HFFc6 (cell line): ENCODE measurements at regions not wholly inside any gene's neighbourhood (a gene's known extent, or its start where the extent isn't known, plus 50 kb on each side); places are given as distances from the start of the nearest gene placed in this dataset.

Source experiments
- DNase-seq: peaks from one replicate; pipeline ENCODE4 v3.0.0-alpha.2; 2018
- H3K27ac Mint-ChIP-seq: 2 replicates; pipeline ENCODE4 v1.8.0; 2020; ENCODE audit warnings: mild to moderate bottlenecking, mixed read lengths
- H3K27me3 Mint-ChIP-seq: 2 replicates; pipeline ENCODE4 v1.8.0; 2021; ENCODE audit warnings: mild to moderate bottlenecking, moderate library complexity, mixed read lengths; ENCODE audit not compliant: insufficient read depth
- H3K36me3 Mint-ChIP-seq: 2 replicates; pipeline ENCODE4 v1.8.0; 2021; ENCODE audit warnings: low read depth, mixed read lengths
- H3K4me1 Mint-ChIP-seq: 2 replicates; pipeline ENCODE4 v1.8.0; 2020; ENCODE audit warnings: low read depth, mixed read lengths
- H3K4me3 Mint-ChIP-seq: 2 replicates; pipeline ENCODE4 v1.8.0; 2020; ENCODE audit warnings: mild to moderate bottlenecking, moderate library complexity, mixed read lengths
- H3K9me3 Mint-ChIP-seq: 2 replicates; pipeline ENCODE4 v1.8.0; 2020; ENCODE audit warnings: mild to moderate bottlenecking, mixed read lengths
- TF ChIP-seq, protein P1 (sequence below): fragments of 200-600 bp; sonication (generic); IDR thresholded peaks from 2 replicates; pipeline ENCODE4 v1.5.0; 2021; ENCODE audit warnings: antibody characterized with exemption, mild to moderate bottlenecking

DNA sequence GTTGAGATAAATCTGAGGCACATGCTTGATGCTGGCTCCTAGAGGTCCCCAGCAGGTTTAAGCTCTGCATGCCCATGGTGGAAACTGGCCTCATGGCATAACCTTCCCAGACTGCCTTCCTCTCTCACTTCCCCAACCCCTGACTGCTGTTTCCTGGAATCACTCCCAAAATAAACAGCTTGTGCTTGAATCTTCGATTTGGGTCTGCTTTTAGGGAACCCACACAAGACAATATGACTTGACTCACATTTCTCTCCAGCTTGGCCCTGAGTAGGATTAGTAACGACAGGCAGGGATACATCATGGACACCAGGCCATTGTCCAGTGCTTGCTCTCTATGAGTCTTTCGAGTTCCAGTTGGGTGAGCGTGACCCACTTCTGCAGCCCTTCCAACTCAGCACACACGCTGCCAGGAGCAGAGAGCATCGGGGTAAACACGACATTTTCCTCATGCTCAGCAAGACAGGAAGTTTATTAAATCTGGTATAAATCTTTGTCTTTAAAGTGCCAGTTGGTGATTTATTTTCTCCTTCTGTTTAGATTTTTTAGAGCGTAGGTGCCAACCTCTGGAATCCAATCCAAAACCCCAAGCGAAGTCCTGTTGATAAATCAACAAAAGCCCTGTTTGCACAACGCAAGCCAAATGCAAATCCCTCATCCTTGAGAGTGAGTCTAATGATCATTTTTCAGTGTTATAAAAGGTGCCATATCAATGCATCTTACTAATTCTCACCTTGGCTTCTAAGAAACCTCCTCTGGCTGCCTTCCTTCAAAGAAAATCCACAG lies 135.0 kb downstream of the FOXA2 start:
- no peak for DNase-seq
- H3K27ac Mint-ChIP-seq: no peak overlapping the region
- H3K27me3 Mint-ChIP-seq: no peaks in the 10 kb centered on the region
- TF ChIP-seq, protein P1, sequence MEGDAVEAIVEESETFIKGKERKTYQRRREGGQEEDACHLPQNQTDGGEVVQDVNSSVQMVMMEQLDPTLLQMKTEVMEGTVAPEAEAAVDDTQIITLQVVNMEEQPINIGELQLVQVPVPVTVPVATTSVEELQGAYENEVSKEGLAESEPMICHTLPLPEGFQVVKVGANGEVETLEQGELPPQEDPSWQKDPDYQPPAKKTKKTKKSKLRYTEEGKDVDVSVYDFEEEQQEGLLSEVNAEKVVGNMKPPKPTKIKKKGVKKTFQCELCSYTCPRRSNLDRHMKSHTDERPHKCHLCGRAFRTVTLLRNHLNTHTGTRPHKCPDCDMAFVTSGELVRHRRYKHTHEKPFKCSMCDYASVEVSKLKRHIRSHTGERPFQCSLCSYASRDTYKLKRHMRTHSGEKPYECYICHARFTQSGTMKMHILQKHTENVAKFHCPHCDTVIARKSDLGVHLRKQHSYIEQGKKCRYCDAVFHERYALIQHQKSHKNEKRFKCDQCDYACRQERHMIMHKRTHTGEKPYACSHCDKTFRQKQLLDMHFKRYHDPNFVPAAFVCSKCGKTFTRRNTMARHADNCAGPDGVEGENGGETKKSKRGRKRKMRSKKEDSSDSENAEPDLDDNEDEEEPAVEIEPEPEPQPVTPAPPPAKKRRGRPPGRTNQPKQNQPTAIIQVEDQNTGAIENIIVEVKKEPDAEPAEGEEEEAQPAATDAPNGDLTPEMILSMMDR: no peak
- H3K36me3 Mint-ChIP-seq: peaks cover 6% of the 10 kb centered on the region; the same call in 1 of the 2 replicates
- H3K4me1 Mint-ChIP-seq: no peaks in the 10 kb centered on the region
- H3K4me3 Mint-ChIP-seq: no peak overlapping the region
- peaks cover 34% of the 10 kb centered on the region for H3K9me3 Mint-ChIP-seq

DNA sequence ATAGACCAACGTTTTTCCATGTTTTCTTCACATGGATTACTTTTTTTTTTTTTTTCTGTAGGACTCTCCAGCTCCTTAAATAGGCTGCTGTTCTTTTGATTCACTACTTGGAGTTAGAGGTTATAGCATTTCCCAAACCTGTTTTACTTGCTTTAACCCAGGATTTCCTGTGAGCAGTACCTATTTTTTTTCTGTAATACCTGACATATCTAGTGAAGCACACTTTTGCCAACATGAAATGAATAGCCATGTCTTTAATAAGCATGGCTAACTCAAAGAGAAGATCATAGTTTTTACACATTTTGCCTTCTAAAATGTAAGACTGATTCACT lies 137.0 kb downstream of the FOXA2 start:
- no peak overlapping the region for H3K4me3 Mint-ChIP-seq
- no peak overlapping the region for H3K27ac Mint-ChIP-seq
- TF ChIP-seq, protein P1: no peak
- H3K9me3 Mint-ChIP-seq: peaks cover 38% of the 10 kb centered on the region
- peaks cover 6% of the 10 kb centered on the region; the same call in 1 of the 2 replicates for H3K36me3 Mint-ChIP-seq
- DNase-seq: no peak
- no peaks in the 10 kb centered on the region for H3K27me3 Mint-ChIP-seq
- H3K4me1 Mint-ChIP-seq: no peaks in the 10 kb centered on the region

DNA sequence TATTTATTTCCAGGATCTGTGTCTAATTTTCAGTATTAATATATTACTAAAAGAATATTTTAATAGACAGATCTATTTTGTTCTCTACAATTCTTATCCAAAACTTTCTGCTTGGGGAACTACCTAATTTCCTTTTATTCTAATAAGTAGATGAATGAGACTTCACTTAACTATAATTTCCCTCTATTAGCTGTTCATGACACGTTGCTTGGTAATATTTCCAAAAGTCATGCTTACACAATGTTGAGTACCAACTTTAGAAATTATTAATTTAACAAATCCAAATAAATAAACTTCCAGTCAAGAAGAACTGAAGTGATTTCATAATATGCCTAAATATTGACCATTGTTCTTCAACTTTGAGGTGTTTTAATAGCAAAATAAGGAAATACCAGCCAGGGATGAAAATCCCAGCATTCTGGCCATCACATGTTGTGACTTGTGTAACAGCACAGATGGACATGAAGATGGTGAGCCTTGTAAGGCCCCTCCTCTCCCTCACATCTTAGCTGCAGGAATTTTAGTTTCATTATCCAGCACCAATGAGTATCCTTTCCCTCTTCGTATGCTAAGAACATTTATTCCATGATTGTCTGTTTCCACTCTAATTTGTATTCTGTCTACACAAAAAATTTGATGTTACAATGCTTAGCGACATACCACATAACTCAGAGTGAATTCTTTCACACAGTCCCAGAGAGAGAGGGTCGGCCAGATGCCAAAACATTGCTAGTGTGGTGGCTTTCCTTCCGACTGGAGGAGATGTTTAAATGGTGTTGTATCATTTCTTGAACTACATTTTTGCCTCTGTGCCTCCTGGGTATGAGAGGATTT lies 137.5 kb downstream of the FOXA2 start:
- H3K27ac Mint-ChIP-seq: no peak overlapping the region
- H3K27me3 Mint-ChIP-seq: no peaks in the 10 kb centered on the region
- H3K4me3 Mint-ChIP-seq: no peak overlapping the region
- H3K36me3 Mint-ChIP-seq: peaks cover 6% of the 10 kb centered on the region; the same call in 1 of the 2 replicates
- TF ChIP-seq, protein P1: no peak
- DNase-seq: no peak
- peaks cover 40% of the 10 kb centered on the region for H3K9me3 Mint-ChIP-seq
- no peaks in the 10 kb centered on the region for H3K4me1 Mint-ChIP-seq

DNA sequence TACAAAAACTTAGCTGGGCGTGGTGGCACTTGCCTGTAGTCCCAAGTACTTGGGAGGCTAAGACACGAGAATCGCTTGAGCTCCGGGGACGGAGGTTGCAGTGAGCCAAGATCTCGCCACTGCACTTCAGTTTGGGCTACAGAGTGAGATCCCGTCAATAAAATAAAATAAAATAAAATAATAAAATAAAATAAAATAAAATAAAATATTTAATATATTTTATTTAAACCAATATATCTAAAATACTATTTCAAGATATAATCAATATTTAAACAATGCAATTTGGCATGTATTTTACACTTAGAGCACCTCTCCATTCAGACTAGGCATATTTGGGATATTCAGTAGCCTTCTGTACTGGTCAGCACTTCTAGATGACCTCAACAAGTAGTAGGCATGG lies 142.1 kb downstream of the FOXA2 start:
- Mint-ChIP-seq H3K27me3 (peaks cover 1% of the 10 kb centered on the region; the same call in 1 of the 2 replicates), H3K4me1 (no peaks in the 10 kb centered on the region), H3K4me3 (no peak overlapping the region), H3K9me3 (peaks cover 55% of the 10 kb centered on the region), H3K36me3 (no peaks in the 10 kb centered on the region; the same call in 1 of the 2 replicates), H3K27ac (no peak overlapping the region)
- no peak for DNase-seq
- TF ChIP-seq, protein P1: no peak

DNA sequence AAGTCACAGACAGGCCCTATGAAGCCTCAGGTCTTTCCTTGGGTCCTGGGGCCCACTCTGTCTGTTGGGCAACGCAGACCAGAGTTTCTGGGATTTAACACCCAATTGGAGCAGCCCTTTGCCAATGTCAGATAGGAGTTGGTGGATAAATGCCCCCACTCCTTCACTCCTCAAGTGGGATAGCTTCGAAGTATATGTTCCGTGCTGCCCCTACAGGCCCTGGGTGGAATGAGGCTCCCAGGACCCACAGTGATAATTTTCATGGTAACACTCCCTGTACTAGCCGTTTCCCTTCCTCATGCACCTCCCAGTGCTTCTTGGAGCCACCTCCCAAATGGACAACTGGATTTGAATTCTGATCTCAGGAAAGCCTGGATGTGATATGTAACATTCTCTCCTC lies 145.4 kb downstream of the FOXA2 start:
- H3K27ac Mint-ChIP-seq: no peak overlapping the region
- no peaks in the 10 kb centered on the region; the same call in 1 of the 2 replicates for H3K36me3 Mint-ChIP-seq
- peaks cover 2% of the 10 kb centered on the region for H3K27me3 Mint-ChIP-seq
- H3K4me1 Mint-ChIP-seq: no peaks in the 10 kb centered on the region
- H3K9me3 Mint-ChIP-seq: peaks cover 61% of the 10 kb centered on the region
- no peak for DNase-seq
- no peak overlapping the region for H3K4me3 Mint-ChIP-seq
- TF ChIP-seq, protein P1: no peak
